HepG2 (cell line): ENCODE measurements at regions not wholly inside any gene's neighbourhood (a gene's known extent, or its start where the extent isn't known, plus 50 kb on each side); places are given as distances from the start of the nearest gene placed in this dataset.

ENCODE experiments used
- ARID3A ChIP-seq: IDR thresholded peaks from 2 replicates; pipeline ENCODE4 v1.6.1; 2012; ENCODE audit warnings: low read depth, low read length, improper control_type of control experiment
- CCAR2 ChIP-seq: fragments of 200-400 bp; formaldehyde crosslinking; optimal IDR thresholded peaks from 2 replicates; pipeline ENCODE3; 2018; ENCODE audit warnings: low read depth, mild to moderate bottlenecking, low read length, moderate library complexity
- ETS1 ChIP-seq: sonication (generic); formaldehyde crosslinking; IDR thresholded peaks from 2 replicates; pipeline ENCODE4 v1.4.0; 2020; ENCODE audit warnings: missing genetic modification reagents
- HNF1B ChIP-seq: sonication (generic); formaldehyde crosslinking; IDR thresholded peaks from 2 replicates; pipeline ENCODE4 v1.5.1; 2020; ENCODE audit warnings: mild to moderate bottlenecking, moderate library complexity, missing genetic modification reagents
- HNRNPLL ChIP-seq: fragments of 200-400 bp; formaldehyde crosslinking; IDR thresholded peaks from 2 replicates; pipeline ENCODE4 v1.6.1; 2017; ENCODE audit warnings: mild to moderate bottlenecking, low read depth, low read length; ENCODE audit not compliant: poor library complexity, severe bottlenecking
- HOXD1 ChIP-seq: sonication (generic); formaldehyde crosslinking; IDR thresholded peaks from 2 replicates; pipeline ENCODE4 v1.5.0; 2020; ENCODE audit warnings: missing genetic modification reagents
- ISL2 ChIP-seq: sonication (generic); formaldehyde crosslinking; IDR thresholded peaks from 2 replicates; pipeline ENCODE4 v1.5.0; 2020; ENCODE audit warnings: missing genetic modification reagents
- MAF1 ChIP-seq: sonication (generic); formaldehyde crosslinking; IDR thresholded peaks from 2 replicates; pipeline ENCODE4 v1.5.0; 2020; ENCODE audit warnings: missing genetic modification reagents, borderline replicate concordance
- MAZ ChIP-seq, 2 experiments: sonication (generic) in 1 of 2; formaldehyde crosslinking in 1 of 2; IDR thresholded peaks; 2 replicates each; pipeline versions ENCODE4 v1.5.0 to v1.6.1; 2012 to 2020; ENCODE audit warnings: low read depth in 2 of 2, mild to moderate bottlenecking in 2 of 2, borderline replicate concordance in 1 of 2, improper control_type of control experiment in 1 of 2, low read length in 1 of 2, missing genetic modification reagents in 1 of 2, moderate library complexity in 1 of 2
- MEIS2 ChIP-seq: sonication (generic); formaldehyde crosslinking; IDR thresholded peaks from 2 replicates; pipeline ENCODE4 v1.9.0; 2021; ENCODE audit warnings: mild to moderate bottlenecking, missing genetic modification reagents
- PATZ1 ChIP-seq: sonication (generic); formaldehyde crosslinking; IDR thresholded peaks from 2 replicates; pipeline ENCODE4 v1.4.0; 2020; ENCODE audit warnings: missing genetic modification reagents
- SP5 ChIP-seq: IDR thresholded peaks from 2 replicates; pipeline ENCODE4 v1.6.1; 2016; ENCODE audit warnings: low read depth, borderline replicate concordance
- SRSF1 ChIP-seq: fragments of 200-400 bp; formaldehyde crosslinking; optimal IDR thresholded peaks from 2 replicates; pipeline ENCODE3; 2017; ENCODE audit warnings: mild to moderate bottlenecking, low read depth, low read length, moderate library complexity
- ZKSCAN8 ChIP-seq: IDR thresholded peaks from 2 replicates; pipeline ENCODE4 v1.6.1; 2016; ENCODE audit warnings: borderline replicate concordance, missing genetic modification reagents, missing compliant biosample characterization
- ZMYM2 ChIP-seq: sonication (generic); formaldehyde crosslinking; IDR thresholded peaks from 2 replicates; pipeline ENCODE4 v1.8.0; 2022; ENCODE audit warnings: mild to moderate bottlenecking, missing genetic modification reagents
- ZNF205 ChIP-seq: IDR thresholded peaks from 2 replicates; pipeline ENCODE4 v1.6.1; 2018; ENCODE audit warnings: missing biosample characterization, missing genetic modification reagents
- ZNF543 ChIP-seq: sonication (generic); formaldehyde crosslinking; IDR thresholded peaks from 2 replicates; pipeline ENCODE4 v1.4.0; 2020; ENCODE audit warnings: mild to moderate bottlenecking, missing genetic modification reagents
- ZNF710 ChIP-seq: sonication (generic); formaldehyde crosslinking; IDR thresholded peaks from 2 replicates; pipeline ENCODE4 v1.5.0; 2020; ENCODE audit warnings: mild to moderate bottlenecking, missing genetic modification reagents, borderline replicate concordance

- TF ChIP-seq PATZ1 (CRISPR knock-in tag) (peak; percentile 95), ZMYM2 (no peak), HOXD1 (CRISPR knock-in tag) (0 out of 2 replicates have a peak, but pooled peaks have one; percentile 38), MAF1 (no peak), MAZ (IDR thresholded peaks at IDR 0.05; ENCODE audit: borderline replicate concordance, low read depth, low read length) (peak; percentile 63), MAZ (CRISPR knock-in tag; IDR thresholded peaks at IDR 0.05; ENCODE audit: low read depth) (no peak), ARID3A (0 out of 2 replicates have a peak, but pooled peaks have one; percentile 36), ZNF543 (CRISPR knock-in tag) (no peak; the same call in 1 of the 2 replicates), HNF1B (peak; percentile 61), ZNF205 (CRISPR knock-in tag) (0 out of 2 replicates have a peak, but pooled peaks have one; percentile 33), SP5 (CRISPR knock-in tag) (peak; percentile 59; the same call in 1 of the 2 replicates), HNRNPLL (peak; percentile 38), CCAR2 (no peak), ZNF710 (CRISPR knock-in tag) (peak; percentile 74; the same call in 1 of the 2 replicates), SRSF1 (peak; percentile 64), ETS1 (CRISPR knock-in tag) (no peak), ISL2 (peak; percentile 72), MEIS2 (CRISPR knock-in tag) (peak; percentile 95), ZKSCAN8 (0 out of 2 replicates have a peak, but pooled peaks have one; percentile 16)
These were observed 73.2 kb upstream of the MEDAG start (continued) for GRCh38 chr13:30832845-30833332.
